ENCODE measurements at regions not wholly inside any gene's neighbourhood (a gene's known extent, or its start where the extent isn't known, plus 50 kb on each side); places are given as distances from the start of the nearest gene placed in this dataset.

GRCh38 chr1:55321942-55322341 is 106.8 kb upstream of the USP24 start:
- TF ChIP-seq CTCF (conservative IDR thresholded peaks at IDR 0.05; ENCODE audit: low read length) (no peak), EZH2phosphoT487 (IDR thresholded peaks at IDR 0.05; ENCODE audit: borderline replicate concordance, low read depth, low read length) (no peak)
